ENCODE measurements at regions not wholly inside any gene's neighbourhood (a gene's known extent, or its start where the extent isn't known, plus 50 kb on each side); places are given as distances from the start of the nearest gene placed in this dataset.

DNA sequence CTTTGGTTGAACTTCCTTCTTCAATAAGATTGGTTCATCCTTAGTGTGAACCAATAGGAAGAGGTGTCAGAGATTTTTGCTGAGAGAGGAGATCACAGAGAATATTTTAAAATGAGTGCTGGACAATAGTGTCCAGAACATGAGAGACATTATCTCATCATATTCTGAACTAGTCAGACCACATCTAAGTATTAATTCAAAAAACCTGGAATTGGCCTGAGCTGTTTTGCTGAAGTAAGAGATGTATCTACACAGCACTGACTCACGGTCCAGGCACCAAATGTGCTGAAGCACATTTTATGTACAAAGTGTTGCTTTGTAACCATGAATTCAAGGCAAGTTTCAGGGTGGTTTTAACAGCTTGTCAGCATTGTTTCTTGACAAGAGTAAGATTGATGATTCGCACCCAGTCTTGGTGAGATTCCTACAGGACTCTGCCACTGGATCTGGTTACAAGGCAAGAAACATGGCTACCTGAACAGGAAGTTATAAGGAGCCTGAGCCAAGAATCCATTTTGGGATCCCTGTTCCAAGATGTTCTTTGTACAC lies 178.2 kb upstream of the HEY2 start:
- Histone ChIP-seq H3K4me3 (ENCODE audit: extremely low read depth in 1 of 4, insufficient read depth in 2 of 4, low read depth in 3 of 4, low read length in 4 of 4) (no peak overlapping the region), H3K27ac (ENCODE audit: low read depth, low read length) (no peak overlapping the region), H3K23me2 (ENCODE audit: low read depth, low read length) (no peaks in the 10 kb centered on the region), H3K4me2 (ENCODE audit: insufficient read depth in 1 of 2, low read depth in 2 of 2, low read length in 2 of 2) (no peak overlapping the region), H2BK15ac (ENCODE audit: low read length) (no peak overlapping the region), H2BK5ac (ENCODE audit: low read depth, low read length) (no peak overlapping the region), H3K79me2 (ENCODE audit: control insufficient read depth in 1 of 2, insufficient read depth in 2 of 2, low read length in 2 of 2) (no peaks in the 10 kb centered on the region), H2BK20ac (ENCODE audit: low read length) (no peak overlapping the region), H2AK5ac (ENCODE audit: low read depth, low read length) (no peak overlapping the region), H3K79me1 (ENCODE audit: low read depth, low read length) (no peaks in the 10 kb centered on the region), H2BK120ac (replicated peaks; ENCODE audit: low read depth, low read length) (no peak overlapping the region), H3K9ac (replicated peaks in 1 of 4; ENCODE audit: extremely low read depth in 1 of 4, low read depth in 3 of 4, low read length in 3 of 4) (no peak overlapping the region), H4K20me1 (replicated peaks in 1 of 2; ENCODE audit: control insufficient read depth in 1 of 2, insufficient read depth in 2 of 2, low read length in 2 of 2) (no peaks in the 10 kb centered on the region), H3K14ac (ENCODE audit: insufficient read length) (no peak overlapping the region), H3K36me3 (ENCODE audit: control insufficient read depth in 2 of 4, insufficient read depth in 4 of 4, low read length in 3 of 4) (no peaks in the 10 kb centered on the region), H2BK12ac (ENCODE audit: low read depth, low read length) (no peak overlapping the region), H3K56ac (replicated peaks; ENCODE audit: insufficient read length, low read depth, low read length) (no peak overlapping the region), H4K91ac (replicated peaks; ENCODE audit: insufficient read length, low read length) (no peak overlapping the region), H3K23ac (ENCODE audit: insufficient read length) (no peak overlapping the region), H3K18ac (ENCODE audit: extremely low read depth, low read length) (no peak overlapping the region), H2AFZ (ENCODE audit: low read length) (no peak overlapping the region), H4K8ac (ENCODE audit: extremely low read depth, insufficient read depth, low read length) (no peak overlapping the region), H4K5ac (ENCODE audit: insufficient read length, low read depth, low read length) (no peak overlapping the region), H3K4ac (replicated peaks; ENCODE audit: insufficient read length, low read depth, low read length) (no peak overlapping the region), H3K4me1 (replicated peaks in 1 of 4; ENCODE audit: control insufficient read depth in 3 of 4, insufficient read depth in 4 of 4, low read length in 3 of 4) (no peaks in the 10 kb centered on the region), H3K27me3 (replicated peaks in 1 of 4; ENCODE audit: control insufficient read depth in 3 of 4, extremely low read depth in 1 of 4, insufficient read depth in 3 of 4, low read length in 3 of 4) (0 out of 7 replicates have a peak, but pooled peaks cover 0 to 2% (median under 1%) of the 10 kb centered on the region in 4 experiments), H3K9me3 (ENCODE audit: insufficient read depth in 2 of 2, low read depth in 1 of 2, low read length in 1 of 2) (no peaks in the 10 kb centered on the region)
- WGBS, 2 experiments (ENCODE audit: extremely low coverage in 1 of 2, insufficient coverage in 1 of 2, insufficient read length in 1 of 2, insufficient replicate concordance in 2 of 2, low coverage in 1 of 2, low lambda C conversion rate in 2 of 2, missing lambda C conversion rate in 1 of 2), result 87% methylated on average over 2 of the region's 2 CpGs; no CpG with 5 or more reads in 1 of the 2 experiments
- ChIA-PET POLR2A (ENCODE audit: partially characterized antibody) (interaction anchor here (1.0 kb wide), 1 partner anchor 108 kb away, joined by 3 read pairs; no protein-coding TSS in a partner anchor), CTCF (ENCODE audit: partially characterized antibody) (interaction anchor here (1.1 to 1.3 kb wide), 2 partner anchors 11 to 258 kb away, joined by 4 to 6 read pairs; no protein-coding TSS in a partner anchor)
- no peak for DNase-seq (ENCODE audit: low read depth in 1 of 2, low spot score in 2 of 2)
- FAIRE-seq, result no peak
- TF ChIP-seq RAD21 (IDR thresholded peaks at IDR 0.05 in 1 of 2, conservative IDR thresholded peaks at IDR 0.05 in 1 of 2; ENCODE audit: low read depth in 2 of 2, low read length in 2 of 2) (no peak), ZNF274 (IDR thresholded peaks at IDR 0.05; ENCODE audit: borderline replicate concordance, extremely low read depth, low read length) (no peak), HDAC6 (IDR thresholded peaks at IDR 0.05; ENCODE audit: low read depth, low read length) (no peak), GTF2F1 (IDR thresholded peaks at IDR 0.05; ENCODE audit: borderline replicate concordance, low read depth, low read length) (no peak), EZH2 (IDR thresholded peaks at IDR 0.05; ENCODE audit: low read depth, low read length, severe bottlenecking) (no peak)
- TF ChIP-seq, protein P1, sequence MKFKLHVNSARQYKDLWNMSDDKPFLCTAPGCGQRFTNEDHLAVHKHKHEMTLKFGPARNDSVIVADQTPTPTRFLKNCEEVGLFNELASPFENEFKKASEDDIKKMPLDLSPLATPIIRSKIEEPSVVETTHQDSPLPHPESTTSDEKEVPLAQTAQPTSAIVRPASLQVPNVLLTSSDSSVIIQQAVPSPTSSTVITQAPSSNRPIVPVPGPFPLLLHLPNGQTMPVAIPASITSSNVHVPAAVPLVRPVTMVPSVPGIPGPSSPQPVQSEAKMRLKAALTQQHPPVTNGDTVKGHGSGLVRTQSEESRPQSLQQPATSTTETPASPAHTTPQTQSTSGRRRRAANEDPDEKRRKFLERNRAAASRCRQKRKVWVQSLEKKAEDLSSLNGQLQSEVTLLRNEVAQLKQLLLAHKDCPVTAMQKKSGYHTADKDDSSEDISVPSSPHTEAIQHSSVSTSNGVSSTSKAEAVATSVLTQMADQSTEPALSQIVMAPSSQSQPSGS (IDR thresholded peaks at IDR 0.05; ENCODE audit: low read length), result no peak

Measured in H1 (cell line).